ENCODE measurements at regions not wholly inside any gene's neighbourhood (a gene's known extent, or its start where the extent isn't known, plus 50 kb on each side); places are given as distances from the start of the nearest gene placed in this dataset.
"Not testable (repeated sequence)": the region's sequence is repeated elsewhere in the genome, so short reads cannot be mapped to it uniquely, and the experiment has no call there.

DNA sequence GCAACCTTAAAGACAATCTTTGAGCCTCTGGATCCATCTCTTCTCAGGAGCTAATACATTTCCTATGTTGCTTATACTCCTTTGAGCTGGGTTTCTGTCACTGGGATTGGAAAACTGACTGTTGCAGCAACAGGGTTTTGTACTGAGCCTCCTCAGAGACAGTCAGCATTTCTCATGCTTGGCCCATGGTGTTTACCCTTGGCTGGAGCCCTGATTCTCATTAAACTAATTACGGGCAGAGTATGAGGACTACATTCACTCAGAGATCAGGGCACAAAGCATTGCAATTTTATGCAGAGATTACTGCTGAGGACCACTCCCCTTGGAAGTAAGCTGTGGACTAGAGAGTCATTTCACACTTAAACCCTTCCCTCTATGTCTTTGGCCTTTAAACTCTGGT, 134.5 kb downstream of the LRIG2 start:
- DNase-seq, result no peak
- Histone ChIP-seq H3K4me3 (replicated peaks in 1 of 3) (no peak overlapping the region), H3K36me3 (no peaks in the 10 kb centered on the region), H3K4me1 (peaks cover 27 to 40% of the 10 kb centered on the region in 2 donors), H3K27ac (peak overlapping the region in 2 of 3 donors; percentile 71 to 87), H3K9me3 (no peaks in the 10 kb centered on the region), H3K27me3 (no peaks in the 10 kb centered on the region)
- intact Hi-C loops (cut with DNase I), result no loop called here
- WGBS, 2 donors, result 88 to 100% methylated on average over 1 of the region's 1 CpG
- TF ChIP-seq, protein P1, sequence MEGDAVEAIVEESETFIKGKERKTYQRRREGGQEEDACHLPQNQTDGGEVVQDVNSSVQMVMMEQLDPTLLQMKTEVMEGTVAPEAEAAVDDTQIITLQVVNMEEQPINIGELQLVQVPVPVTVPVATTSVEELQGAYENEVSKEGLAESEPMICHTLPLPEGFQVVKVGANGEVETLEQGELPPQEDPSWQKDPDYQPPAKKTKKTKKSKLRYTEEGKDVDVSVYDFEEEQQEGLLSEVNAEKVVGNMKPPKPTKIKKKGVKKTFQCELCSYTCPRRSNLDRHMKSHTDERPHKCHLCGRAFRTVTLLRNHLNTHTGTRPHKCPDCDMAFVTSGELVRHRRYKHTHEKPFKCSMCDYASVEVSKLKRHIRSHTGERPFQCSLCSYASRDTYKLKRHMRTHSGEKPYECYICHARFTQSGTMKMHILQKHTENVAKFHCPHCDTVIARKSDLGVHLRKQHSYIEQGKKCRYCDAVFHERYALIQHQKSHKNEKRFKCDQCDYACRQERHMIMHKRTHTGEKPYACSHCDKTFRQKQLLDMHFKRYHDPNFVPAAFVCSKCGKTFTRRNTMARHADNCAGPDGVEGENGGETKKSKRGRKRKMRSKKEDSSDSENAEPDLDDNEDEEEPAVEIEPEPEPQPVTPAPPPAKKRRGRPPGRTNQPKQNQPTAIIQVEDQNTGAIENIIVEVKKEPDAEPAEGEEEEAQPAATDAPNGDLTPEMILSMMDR (IDR thresholded peaks at IDR 0.05), result no peak
- no peak for TF ChIP-seq POLR2A (IDR thresholded peaks at IDR 0.05)

DNA sequence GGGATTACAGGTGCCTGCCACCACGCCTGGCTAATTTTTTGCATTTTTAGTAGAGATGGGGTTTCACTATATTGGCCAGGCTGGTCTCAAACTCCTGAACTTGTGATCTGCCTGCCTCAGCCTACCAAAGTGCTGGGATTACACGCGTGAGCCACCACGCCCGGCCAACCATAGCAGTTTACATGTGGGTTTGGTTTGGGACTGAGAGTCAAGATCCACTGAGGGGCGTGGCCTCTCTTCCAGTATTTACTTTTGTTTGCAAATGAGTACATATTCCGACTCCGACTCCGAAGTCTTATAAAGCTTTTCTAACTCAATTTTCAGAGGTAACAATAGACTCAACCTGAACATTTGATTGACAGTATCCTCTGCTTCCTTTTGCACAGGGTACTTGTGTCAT, 135.4 kb downstream of the LRIG2 start:
- DNase-seq; intact Hi-C loops (cut with DNase I); H3K27ac ChIP-seq; H3K4me3 ChIP-seq (replicated peaks in 1 of 3); H3K36me3 ChIP-seq; H3K9me3 ChIP-seq; H3K27me3 ChIP-seq: not testable (repeated sequence)
- H3K4me1 ChIP-seq, result peaks cover 27 to 40% of the 10 kb centered on the region in 2 donors
- 92 to 94% methylated on average over 9 of the region's 9 CpGs for WGBS, 2 donors

DNA sequence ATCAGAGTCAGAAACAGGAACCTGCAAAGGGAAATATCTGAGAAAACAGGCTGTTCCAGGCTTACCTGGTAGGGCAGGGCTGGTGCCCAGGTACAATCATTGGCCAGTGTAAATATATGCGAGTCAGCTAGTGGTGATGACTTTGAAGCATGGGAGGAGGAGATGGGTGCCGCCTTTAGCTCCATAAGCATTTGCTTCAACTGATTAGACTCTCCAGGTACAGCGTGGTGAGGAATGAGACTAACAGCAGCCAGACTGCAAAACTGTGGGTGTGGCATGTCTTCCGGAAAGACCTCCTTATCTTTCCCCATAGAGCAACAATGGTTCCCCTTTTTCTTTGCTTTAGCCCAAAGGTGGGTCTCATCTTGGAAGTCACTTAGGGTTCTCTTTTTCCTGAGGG, 137.2 kb downstream of the LRIG2 start:
- no peak overlapping the region for H3K4me3 ChIP-seq (replicated peaks in 1 of 3)
- TF ChIP-seq, protein P1 (IDR thresholded peaks at IDR 0.05), result no peak
- no peak for TF ChIP-seq POLR2A (IDR thresholded peaks at IDR 0.05)
- H3K4me1 ChIP-seq, result peaks cover 27 to 40% of the 10 kb centered on the region in 2 donors
- H3K27me3 ChIP-seq, result no peaks in the 10 kb centered on the region
- no peak overlapping the region for H3K27ac ChIP-seq
- no peaks in the 10 kb centered on the region for H3K36me3 ChIP-seq
- DNase-seq, result no peak
- H3K9me3 ChIP-seq, result no peaks in the 10 kb centered on the region
- WGBS, 2 donors, result 81 to 83% methylated on average over 4 of the region's 4 CpGs
- intact Hi-C loops (cut with DNase I), result no loop called here

DNA sequence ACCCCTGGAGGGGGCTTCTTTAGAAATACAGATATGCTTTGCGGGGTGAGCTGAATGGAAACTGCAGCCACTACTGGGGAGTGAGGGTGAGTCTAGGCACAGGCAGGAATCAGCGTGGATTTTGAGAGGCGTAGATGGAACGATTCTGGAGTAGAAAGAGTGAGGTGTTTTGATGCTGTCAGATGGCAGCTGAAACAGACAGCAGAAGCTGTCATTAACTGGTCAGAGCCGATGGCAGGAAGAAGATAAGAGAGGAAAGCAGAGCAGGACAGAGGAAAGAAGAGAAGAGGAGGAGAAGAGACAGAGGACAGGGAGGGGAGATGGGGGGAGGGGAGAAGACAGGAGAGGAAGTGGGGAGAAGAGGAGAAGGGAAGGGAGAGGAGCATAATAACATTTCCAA, 138.5 kb downstream of the LRIG2 start:
- Histone ChIP-seq H3K36me3 (no peaks in the 10 kb centered on the region), H3K27ac (no peak overlapping the region), H3K27me3 (no peaks in the 10 kb centered on the region), H3K9me3 (no peaks in the 10 kb centered on the region), H3K4me3 (replicated peaks in 1 of 3) (no peak overlapping the region), H3K4me1 (peaks cover 19 to 29% of the 10 kb centered on the region in 2 donors)
- intact Hi-C loops (cut with DNase I), result no loop called here
- DNase-seq, result no peak
- WGBS, 2 donors, result 75 to 84% methylated on average over 5 of the region's 5 CpGs
- TF ChIP-seq, protein P1 (IDR thresholded peaks at IDR 0.05), result no peak
- no peak for TF ChIP-seq POLR2A (IDR thresholded peaks at IDR 0.05)

DNA sequence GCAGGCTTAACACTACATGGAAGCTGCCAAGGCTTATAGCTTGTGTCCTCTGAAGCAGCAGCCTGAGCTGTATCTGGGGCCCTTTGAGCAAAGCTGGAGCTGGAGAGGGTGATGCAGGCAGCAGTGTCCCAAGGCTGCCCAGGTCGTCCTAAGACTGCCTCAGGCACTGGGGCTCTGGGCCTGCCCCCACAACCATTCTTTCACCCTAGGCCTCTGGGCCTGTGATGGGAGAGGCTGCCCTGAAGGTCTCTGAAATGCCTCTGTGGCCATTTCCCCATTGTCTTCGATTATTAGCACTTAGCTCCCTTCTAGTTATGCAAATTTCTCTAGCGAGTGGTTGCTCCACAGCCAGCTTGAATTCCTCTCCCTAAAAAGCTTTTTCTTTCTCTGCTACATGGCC, 142.0 kb downstream of the LRIG2 start:
- intact Hi-C loops (cut with DNase I), result no loop called here
- Histone ChIP-seq H3K4me1 (peaks cover 9 to 15% of the 10 kb centered on the region in 2 donors), H3K9me3 (no peaks in the 10 kb centered on the region), H3K36me3 (no peaks in the 10 kb centered on the region), H3K27me3 (no peaks in the 10 kb centered on the region), H3K4me3 (replicated peaks in 1 of 3) (no peak overlapping the region), H3K27ac (no peak overlapping the region)
- DNase-seq, result no peak
- no peak for TF ChIP-seq POLR2A (IDR thresholded peaks at IDR 0.05)
- TF ChIP-seq, protein P1 (IDR thresholded peaks at IDR 0.05), result no peak
- WGBS, 2 donors, result 84 to 92% methylated on average over 3 of the region's 3 CpGs

DNA sequence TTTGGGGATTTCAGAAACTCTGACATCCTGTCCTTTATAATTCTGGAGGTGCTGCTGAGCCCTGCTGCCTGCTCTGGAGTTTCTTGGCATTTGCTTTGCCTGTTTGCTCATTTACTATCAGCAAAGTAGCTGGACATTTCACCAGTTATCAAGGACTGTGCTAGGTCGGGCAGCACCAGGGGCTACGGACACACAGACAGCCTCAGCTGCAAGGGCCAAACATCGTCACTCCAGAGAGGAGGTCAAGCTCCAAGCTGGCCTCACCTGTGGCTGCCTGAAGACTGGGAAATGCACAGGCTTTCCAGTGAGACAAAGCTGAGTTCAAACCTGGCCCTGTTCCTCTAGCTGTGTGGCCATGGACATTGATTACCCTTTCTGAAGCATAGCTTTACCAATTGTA, 143.7 kb downstream of the LRIG2 start:
- Histone ChIP-seq H3K4me3 (replicated peaks in 1 of 3) (no peak overlapping the region), H3K36me3 (no peaks in the 10 kb centered on the region), H3K9me3 (no peaks in the 10 kb centered on the region), H3K4me1 (peaks cover 9 to 20% of the 10 kb centered on the region in 2 donors), H3K27ac (peak overlapping the region in 1 of 3 donors; percentile 94), H3K27me3 (no peaks in the 10 kb centered on the region)
- intact Hi-C loops (cut with DNase I), result no loop called here
- 76 to 81% methylated on average over 3 of the region's 3 CpGs for WGBS, 2 donors
- DNase-seq, result no peak
- TF ChIP-seq, protein P1 (IDR thresholded peaks at IDR 0.05), result no peak
- TF ChIP-seq POLR2A (IDR thresholded peaks at IDR 0.05), result no peak

Data from thyroid gland (tissue), 4 donors.